Adrenal gland (tissue), 5 donors: ENCODE measurements at regions not wholly inside any gene's neighbourhood (a gene's known extent, or its start where the extent isn't known, plus 50 kb on each side); places are given as distances from the start of the nearest gene placed in this dataset.

ENCODE experiments used
- CTCF ChIP-seq, 6 experiments: fragments of 450-650 bp in 4 of 6; fragments of 200-600 bp in 2 of 6; sonication (generic) in 1 of 6; IDR thresholded peaks; 1 replicate in 5 of 6; 2 replicates in 1 of 6; pipeline versions ENCODE4 v1.5.1 to v1.8.0; 2016 to 2021; ENCODE audit warnings: antibody characterized with exemption in 6 of 6, mild to moderate bottlenecking in 2 of 6, moderate library complexity in 1 of 6
- POLR2A ChIP-seq, 2 donors: fragments of 450-650 bp; IDR thresholded peaks; one replicate each; pipeline ENCODE4 v1.6.1; 2017; ENCODE audit warnings: antibody characterized with exemption in 2 of 2, mild to moderate bottlenecking in 2 of 2, moderate library complexity in 1 of 2
- donor health status: DM: no; HTN: no; CAD: no.

GRCh38 chr14:43475757-43476156 is 1031.3 kb downstream of the FSCB start:
- TF ChIP-seq POLR2A (IDR thresholded peaks at IDR 0.05) (no peak), CTCF (IDR thresholded peaks at IDR 0.05) (no peak)
